ENCODE measurements at regions not wholly inside any gene's neighbourhood (a gene's known extent, or its start where the extent isn't known, plus 50 kb on each side); places are given as distances from the start of the nearest gene placed in this dataset.
"Not testable (repeated sequence)": the region's sequence is repeated elsewhere in the genome, so short reads cannot be mapped to it uniquely, and the experiment has no call there.

DNA sequence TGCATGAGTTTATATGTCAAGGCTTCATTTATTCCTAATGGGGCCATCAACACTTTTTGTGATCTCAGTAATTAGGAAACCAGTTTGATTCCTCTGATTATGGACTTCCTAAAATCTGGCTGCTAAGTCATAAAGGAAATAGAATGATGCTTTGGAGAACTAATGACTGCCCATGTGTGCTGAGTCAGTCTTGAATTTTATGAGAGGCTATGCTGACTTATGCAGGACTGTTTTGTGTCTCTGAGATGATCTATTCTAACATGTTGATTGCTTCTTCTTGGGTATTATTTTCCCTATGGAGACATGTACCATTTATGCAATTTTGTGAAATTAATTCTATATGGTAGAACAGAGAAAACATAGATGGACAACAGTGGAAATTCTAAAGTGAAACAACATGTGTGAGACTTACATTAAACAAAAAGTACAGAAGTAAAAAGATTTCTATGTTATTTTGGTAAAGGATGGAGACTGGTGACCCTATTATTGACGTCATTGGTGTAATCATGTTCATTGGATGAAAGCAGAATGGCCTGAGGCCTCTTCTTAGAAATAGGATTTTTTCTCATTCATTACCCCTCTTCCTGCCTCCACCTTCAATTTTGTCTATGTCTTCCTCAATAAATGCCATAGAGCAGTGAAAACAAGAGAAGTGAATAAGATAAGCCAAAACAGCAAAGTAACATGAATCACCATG, 1658.2 kb upstream of the PIK3C3 start:
- H3K9me3 ChIP-seq = no peaks in the 10 kb centered on the region
- no peaks in the 10 kb centered on the region for H3K36me3 ChIP-seq
- no peak overlapping the region for H3K4me3 ChIP-seq
- 59 to 85% methylated on average over 1 of the region's 1 CpG for WGBS, 2 donors
- intact Hi-C loops (cut with DNase I) = no loop called here
- TF ChIP-seq CTCF (IDR thresholded peaks at IDR 0.05) (no peak), POLR2A (IDR thresholded peaks at IDR 0.05) (no peak), POLR2AphosphoS5 (IDR thresholded peaks at IDR 0.05) (no peak), EP300 (IDR thresholded peaks at IDR 0.05) (no peak)
- DNase-seq = no peak
- no peak overlapping the region for H3K27ac ChIP-seq
- H3K27me3 ChIP-seq = no peaks in the 10 kb centered on the region
- peaks cover 0 to 19% (median 0%) of the 10 kb centered on the region in 4 donors for H3K4me1 ChIP-seq

DNA sequence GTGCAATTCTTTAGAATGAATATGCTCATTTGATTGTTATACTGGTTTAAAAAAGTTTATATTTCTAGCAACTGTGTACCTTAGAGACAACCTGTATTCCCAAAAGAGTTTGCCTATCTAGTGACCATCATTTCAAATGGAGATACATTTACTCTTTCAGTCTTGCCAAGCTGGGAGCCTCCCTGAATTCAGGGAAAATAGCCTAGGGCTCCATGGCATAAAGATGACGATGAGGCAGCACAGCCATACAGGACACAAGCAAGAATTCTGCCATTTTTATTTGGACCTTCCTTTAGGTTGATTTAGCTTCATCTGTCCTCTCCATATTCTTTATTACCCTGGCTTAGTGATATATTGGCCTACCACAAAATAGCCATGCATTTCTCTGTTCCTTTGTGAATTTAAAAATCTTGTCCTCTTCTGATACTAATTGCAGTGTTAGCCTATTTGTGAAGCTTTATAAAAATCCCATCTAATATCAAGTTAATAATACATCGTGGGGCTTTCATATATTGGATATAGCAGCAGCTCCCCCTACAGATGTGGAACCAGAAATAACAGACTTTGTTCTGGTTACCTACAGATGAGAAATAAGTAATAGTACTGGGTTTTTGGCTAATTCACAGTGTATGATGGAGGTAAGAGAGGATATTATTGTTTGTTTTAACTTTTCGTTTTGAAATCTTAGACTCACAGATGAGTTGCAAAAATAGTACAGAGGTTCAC, 1661.9 kb upstream of the PIK3C3 start:
- TF ChIP-seq POLR2A (IDR thresholded peaks at IDR 0.05) (no peak), EP300 (IDR thresholded peaks at IDR 0.05) (no peak), CTCF (IDR thresholded peaks at IDR 0.05) (peak in 1 of 4 experiments; percentile 45), POLR2AphosphoS5 (IDR thresholded peaks at IDR 0.05) (no peak)
- Histone ChIP-seq H3K27ac (no peak overlapping the region), H3K4me1 (peaks cover 0 to 19% (median 0%) of the 10 kb centered on the region in 4 donors), H3K4me3 (no peak overlapping the region), H3K36me3 (no peaks in the 10 kb centered on the region), H3K27me3 (no peaks in the 10 kb centered on the region), H3K9me3 (no peaks in the 10 kb centered on the region)
- WGBS, 2 donors = 29 to 42% methylated on average over 3 of the region's 3 CpGs
- intact Hi-C loops (cut with DNase I) = no loop called here
- DNase-seq = no peak

GRCh38 chr18:40283560-40283959, 1671.5 kb upstream of the PIK3C3 start:
- DNase-seq = no peak
- WGBS, 2 donors = 96 to 99% methylated on average over 2 of the region's 2 CpGs
- Histone ChIP-seq H3K9me3 (no peaks in the 10 kb centered on the region), H3K27ac (no peak overlapping the region), H3K4me1 (no peaks in the 10 kb centered on the region), H3K36me3 (no peaks in the 10 kb centered on the region), H3K4me3 (no peak overlapping the region), H3K27me3 (no peaks in the 10 kb centered on the region)
- intact Hi-C loops (cut with DNase I) = no loop called here
- TF ChIP-seq CTCF (IDR thresholded peaks at IDR 0.05) = no peak
- no peak for TF ChIP-seq POLR2A (IDR thresholded peaks at IDR 0.05)
- TF ChIP-seq EP300 (IDR thresholded peaks at IDR 0.05) = no peak

DNA sequence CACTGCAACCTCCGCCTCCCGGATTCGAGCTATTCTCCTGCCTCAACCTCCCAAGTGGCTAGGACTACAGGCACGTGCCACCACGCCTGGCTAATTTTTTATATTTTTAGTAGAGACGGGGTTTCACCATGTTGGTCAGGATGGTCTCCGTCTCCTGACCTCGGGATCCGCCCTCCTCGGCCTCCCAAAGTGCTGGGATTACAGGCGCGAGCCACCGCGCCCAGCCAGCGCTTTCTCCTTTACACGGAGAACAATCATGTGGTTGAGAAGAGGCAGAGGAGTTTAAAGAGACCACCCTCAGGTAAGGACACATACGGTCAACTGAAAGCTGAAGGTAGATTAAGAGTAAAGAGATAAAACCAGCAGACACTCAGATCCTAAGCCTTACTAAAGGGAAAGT, 1673.7 kb upstream of the PIK3C3 start:
- H3K27me3 ChIP-seq; H3K4me3 ChIP-seq; H3K36me3 ChIP-seq; intact Hi-C loops (cut with DNase I); H3K27ac ChIP-seq; H3K9me3 ChIP-seq; H3K4me1 ChIP-seq; DNase-seq: not testable (repeated sequence)
- 94 to 96% methylated on average over 17 of the region's 17 CpGs for WGBS, 2 donors

- no peak for TF ChIP-seq POLR2A (IDR thresholded peaks at IDR 0.05)
- H3K27ac ChIP-seq = no peak overlapping the region
- H3K36me3 ChIP-seq = no peaks in the 10 kb centered on the region
- DNase-seq = no peak
- H3K4me1 ChIP-seq = peaks cover 0 to 32% (median 12%) of the 10 kb centered on the region in 4 donors
- H3K4me3 ChIP-seq = no peak overlapping the region
- intact Hi-C loops (cut with DNase I) = no loop called here
- H3K9me3 ChIP-seq = no peaks in the 10 kb centered on the region
- no peaks in the 10 kb centered on the region for H3K27me3 ChIP-seq
These were observed 1680.3 kb upstream of the PIK3C3 start for GRCh38 chr18:40274618-40275196.

All from sigmoid colon (tissue), 6 donors.